ENCODE measurements at regions not wholly inside any gene's neighbourhood (a gene's known extent, or its start where the extent isn't known, plus 50 kb on each side); places are given as distances from the start of the nearest gene placed in this dataset.

- no peak for DNase-seq (ENCODE audit: low read depth in 3 of 3, low spot score in 2 of 3)
Measured at GRCh38 chr1:115577513-115577912, 64.3 kb upstream of the VANGL1 start.

GRCh38 chr1:115575661-115576060, 66.1 kb upstream of the VANGL1 start:
- no peak for DNase-seq (ENCODE audit: low read depth in 3 of 3, low spot score in 2 of 3)

GRCh38 chr1:115572710-115573109, 69.1 kb upstream of the VANGL1 start:
- DNase-seq (ENCODE audit: low read depth in 3 of 3, low spot score in 2 of 3) = no peak

GRCh38 chr1:115567431-115567830, 74.3 kb upstream of the VANGL1 start:
- no peak for DNase-seq (ENCODE audit: low read depth in 3 of 3, low spot score in 2 of 3)

GRCh38 chr1:115565791-115566190, 76.0 kb upstream of the VANGL1 start:
- no peak for DNase-seq (ENCODE audit: low read depth in 3 of 3, low spot score in 2 of 3)

- no peak for DNase-seq (ENCODE audit: low read depth in 3 of 3, low spot score in 2 of 3)
Measured at GRCh38 chr1:115565353-115565752, 76.4 kb upstream of the VANGL1 start.

GRCh38 chr1:115564201-115564600, 77.6 kb upstream of the VANGL1 start:
- DNase-seq (ENCODE audit: low read depth in 3 of 3, low spot score in 2 of 3) = no peak

- DNase-seq (ENCODE audit: low read depth in 3 of 3, low spot score in 2 of 3) = no peak
Measured at GRCh38 chr1:115560027-115560426, 81.7 kb upstream of the VANGL1 start.

- DNase-seq (ENCODE audit: low read depth in 3 of 3, low spot score in 2 of 3) = no peak
Measured at GRCh38 chr1:115558275-115558674, 83.5 kb upstream of the VANGL1 start.

- DNase-seq (ENCODE audit: low read depth in 3 of 3, low spot score in 2 of 3) = no peak
Measured at GRCh38 chr1:115557715-115558114, 84.1 kb upstream of the VANGL1 start.

- DNase-seq (ENCODE audit: low read depth in 3 of 3, low spot score in 2 of 3) = no peak
Measured at GRCh38 chr1:115556236-115556635, 85.5 kb upstream of the VANGL1 start.

- no peak for DNase-seq (ENCODE audit: low read depth in 3 of 3, low spot score in 2 of 3)
Measured at GRCh38 chr1:115555446-115555845, 86.3 kb upstream of the VANGL1 start.

GRCh38 chr1:115547696-115548095, 94.1 kb upstream of the VANGL1 start:
- DNase-seq (ENCODE audit: low read depth in 3 of 3, low spot score in 2 of 3) = no peak

GRCh38 chr1:115546846-115547245, 94.9 kb upstream of the VANGL1 start:
- DNase-seq (ENCODE audit: low read depth in 3 of 3, low spot score in 2 of 3) = no peak

- DNase-seq (ENCODE audit: low read depth in 3 of 3, low spot score in 2 of 3) = no peak
Measured at GRCh38 chr1:115545791-115546733, 95.7 kb upstream of the VANGL1 start.

GRCh38 chr1:115545096-115545720, 96.6 kb upstream of the VANGL1 start:
- no peak for DNase-seq (ENCODE audit: low read depth in 3 of 3, low spot score in 2 of 3)

GRCh38 chr1:115544131-115544530, 97.6 kb upstream of the VANGL1 start:
- no peak for DNase-seq (ENCODE audit: low read depth in 3 of 3, low spot score in 2 of 3)

GRCh38 chr1:115543247-115543646, 98.5 kb upstream of the VANGL1 start:
- DNase-seq (ENCODE audit: low read depth in 3 of 3, low spot score in 2 of 3) = no peak

GRCh38 chr1:115539736-115540135, 102.0 kb upstream of the VANGL1 start:
- no peak for DNase-seq (ENCODE audit: low read depth in 3 of 3, low spot score in 2 of 3)

GRCh38 chr1:115539061-115539460, 102.7 kb upstream of the VANGL1 start:
- no peak for DNase-seq (ENCODE audit: low read depth in 3 of 3, low spot score in 2 of 3)

- no peak for DNase-seq (ENCODE audit: low read depth in 3 of 3, low spot score in 2 of 3)
Measured at GRCh38 chr1:115538579-115538978, 103.2 kb upstream of the VANGL1 start.

- no peak for DNase-seq (ENCODE audit: low read depth in 3 of 3, low spot score in 2 of 3)
Measured at GRCh38 chr1:115537415-115537814, 104.4 kb upstream of the VANGL1 start.

Measured in right renal cortex interstitium (tissue), 3 donors.